Naive B cell (primary cell): ENCODE measurements at regions not wholly inside any gene's neighbourhood (a gene's known extent, or its start where the extent isn't known, plus 50 kb on each side); places are given as distances from the start of the nearest gene placed in this dataset.
"Not testable (repeated sequence)": the region's sequence is repeated elsewhere in the genome, so short reads cannot be mapped to it uniquely, and the experiment has no call there.

Experiments used
- ATAC-seq, 2 donors: fragments of 150-1000 bp; cut with Tn5 transposase; 2 replicates each; pipeline ENCODE4 v1.10.0; 2021; ENCODE audit warnings: low read depth in 2 of 2, mild to moderate bottlenecking in 2 of 2, moderate library complexity in 2 of 2
- DNase-seq: peaks from one replicate; pipeline ENCODE4 v3.0.0; 2022
- H3K27ac Mint-ChIP-seq, 6 donors: one replicate each; pipeline ENCODE4 v1.8.0; 2020 to 2022; ENCODE audit warnings: mild to moderate bottlenecking in 6 of 6, mixed read lengths in 6 of 6, moderate library complexity in 5 of 6, inconsistent platforms in 2 of 6
- H3K27me3 Mint-ChIP-seq, 3 donors: one replicate each; pipeline ENCODE4 v1.8.0; 2021 to 2022; ENCODE audit warnings: mixed read lengths in 3 of 3, mild to moderate bottlenecking in 1 of 3
- H3K36me3 Mint-ChIP-seq, 2 donors: one replicate each; pipeline ENCODE4 v1.8.0; 2020 to 2022; ENCODE audit warnings: mixed read lengths in 2 of 2, inconsistent platforms in 1 of 2, mild to moderate bottlenecking in 1 of 2
- H3K4me1 Mint-ChIP-seq, 3 donors: one replicate each; pipeline ENCODE4 v1.8.0; 2020 to 2022; ENCODE audit warnings: mixed read lengths in 3 of 3, inconsistent platforms in 1 of 3, mild to moderate bottlenecking in 1 of 3, moderate library complexity in 1 of 3
- H3K4me3 Mint-ChIP-seq, 8 donors: one replicate each; pipeline ENCODE4 v1.8.0; 2020 to 2022; ENCODE audit warnings: mild to moderate bottlenecking in 8 of 8, mixed read lengths in 8 of 8, moderate library complexity in 8 of 8, inconsistent platforms in 2 of 8
- H3K9me3 Mint-ChIP-seq, 7 donors: one replicate each; pipeline ENCODE4 v1.8.0; 2020 to 2022; ENCODE audit warnings: mixed read lengths in 7 of 7, mild to moderate bottlenecking in 5 of 7, inconsistent platforms in 2 of 7, moderate library complexity in 1 of 7

- Mint-ChIP-seq H3K36me3 (no peaks in the 10 kb centered on the region), H3K4me1 (no peaks in the 10 kb centered on the region), H3K4me3 (no peak overlapping the region), H3K27ac (no peak overlapping the region), H3K9me3 (peaks cover 5 to 15% (median 12%) of the 10 kb centered on the region in 7 donors), H3K27me3 (no peaks in the 10 kb centered on the region)
- ATAC-seq: no peak
- DNase-seq: no peak
Observed at GRCh38 chr4:60359746-60360367, 840.3 kb upstream of the ADGRL3 start.

GRCh38 chr4:60365176-60365575, 835.0 kb upstream of the ADGRL3 start:
- ATAC-seq (no peak), DNase-seq (no peak)
- Mint-ChIP-seq H3K27me3 (no peaks in the 10 kb centered on the region), H3K4me1 (no peaks in the 10 kb centered on the region), H3K27ac (no peak overlapping the region), H3K9me3 (peaks cover 1 to 16% (median 6%) of the 10 kb centered on the region in 7 donors), H3K4me3 (no peak overlapping the region), H3K36me3 (no peaks in the 10 kb centered on the region)

DNA sequence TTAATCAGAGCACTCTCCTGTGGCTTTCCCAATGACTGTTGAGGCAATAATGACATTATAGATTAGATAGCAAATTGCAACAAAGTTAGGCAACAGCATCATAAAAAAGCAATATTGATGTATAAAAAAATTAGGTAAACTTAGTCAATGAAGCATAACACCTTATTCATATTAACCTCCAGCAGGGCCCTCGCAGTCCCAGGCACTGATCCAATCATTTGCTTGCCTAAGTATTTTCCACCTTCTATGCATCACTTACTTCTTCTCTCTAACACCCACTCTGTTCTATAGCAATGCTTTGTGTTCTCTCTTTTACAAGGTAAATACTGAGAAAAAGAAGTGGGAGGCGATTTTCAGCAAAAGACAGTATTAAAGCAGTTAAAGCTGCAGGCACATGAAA, 833.5 kb upstream of the ADGRL3 start:
- DNase-seq (no peak), ATAC-seq (no peak)
- H3K9me3 Mint-ChIP-seq: peaks cover 0 to 16% (median 6%) of the 10 kb centered on the region in 7 donors
- no peaks in the 10 kb centered on the region for H3K4me1 Mint-ChIP-seq
- H3K4me3 Mint-ChIP-seq: no peak overlapping the region
- H3K27ac Mint-ChIP-seq: no peak overlapping the region
- no peaks in the 10 kb centered on the region for H3K27me3 Mint-ChIP-seq
- no peaks in the 10 kb centered on the region for H3K36me3 Mint-ChIP-seq

DNA sequence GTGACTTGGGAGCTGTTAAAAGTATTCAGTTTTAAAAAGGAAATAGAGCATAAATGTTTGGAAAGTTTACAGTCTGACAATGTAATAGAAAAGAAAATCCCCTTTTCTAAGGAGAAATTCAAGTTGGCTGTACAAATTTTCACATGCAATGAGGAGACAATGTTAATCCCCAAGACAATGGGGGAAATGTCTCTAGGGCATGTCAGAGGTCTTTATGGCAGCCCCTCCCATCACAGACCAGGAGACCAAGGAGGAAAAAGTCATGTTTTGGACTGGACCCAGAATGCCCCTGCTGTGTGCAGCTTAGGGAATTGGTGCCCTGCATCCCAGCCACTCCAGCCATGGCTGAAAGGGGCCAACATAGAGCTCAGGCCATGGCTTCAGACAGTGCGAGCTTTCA, 831.1 kb upstream of the ADGRL3 start:
- Mint-ChIP-seq H3K27me3 (no peaks in the 10 kb centered on the region), H3K27ac (no peak overlapping the region), H3K4me3 (no peak overlapping the region), H3K36me3 (no peaks in the 10 kb centered on the region), H3K9me3 (peaks cover 0 to 15% (median 3%) of the 10 kb centered on the region in 7 donors), H3K4me1 (no peaks in the 10 kb centered on the region)
- ATAC-seq (no peak), DNase-seq (no peak)

DNA sequence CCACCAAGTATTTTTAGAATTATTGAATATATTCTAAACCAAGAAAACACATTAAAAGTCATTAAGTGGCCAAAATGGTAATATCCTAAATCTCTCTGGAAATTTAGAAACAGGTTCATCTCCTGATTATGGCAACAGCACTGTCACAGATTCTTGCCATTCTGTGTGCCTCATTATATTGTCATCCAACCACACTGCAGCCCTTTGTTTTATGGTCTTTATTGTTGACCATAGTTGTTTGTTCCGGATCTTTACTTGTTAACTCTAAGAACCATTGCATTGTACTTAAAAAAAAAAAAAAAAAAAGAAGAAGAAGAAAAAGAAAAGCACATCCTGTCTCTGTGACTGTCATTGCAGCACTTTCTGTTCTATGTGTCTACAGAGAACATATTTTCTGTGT, 822.1 kb upstream of the ADGRL3 start:
- Mint-ChIP-seq H3K4me1 (no peaks in the 10 kb centered on the region), H3K27ac (no peak overlapping the region), H3K4me3 (no peak overlapping the region), H3K27me3 (no peaks in the 10 kb centered on the region), H3K36me3 (no peaks in the 10 kb centered on the region), H3K9me3 (peaks cover 0 to 15% (median 2%) of the 10 kb centered on the region in 7 donors)
- no peak for DNase-seq
- ATAC-seq: no peak

- no peak for DNase-seq
- ATAC-seq: no peak
- Mint-ChIP-seq H3K36me3 (no peaks in the 10 kb centered on the region), H3K27ac (no peak overlapping the region), H3K9me3 (peaks cover 0 to 9% (median 2%) of the 10 kb centered on the region in 7 donors), H3K4me1 (no peaks in the 10 kb centered on the region), H3K4me3 (no peak overlapping the region), H3K27me3 (no peaks in the 10 kb centered on the region)
Observed at GRCh38 chr4:60384516-60384915, 815.6 kb upstream of the ADGRL3 start.

DNA sequence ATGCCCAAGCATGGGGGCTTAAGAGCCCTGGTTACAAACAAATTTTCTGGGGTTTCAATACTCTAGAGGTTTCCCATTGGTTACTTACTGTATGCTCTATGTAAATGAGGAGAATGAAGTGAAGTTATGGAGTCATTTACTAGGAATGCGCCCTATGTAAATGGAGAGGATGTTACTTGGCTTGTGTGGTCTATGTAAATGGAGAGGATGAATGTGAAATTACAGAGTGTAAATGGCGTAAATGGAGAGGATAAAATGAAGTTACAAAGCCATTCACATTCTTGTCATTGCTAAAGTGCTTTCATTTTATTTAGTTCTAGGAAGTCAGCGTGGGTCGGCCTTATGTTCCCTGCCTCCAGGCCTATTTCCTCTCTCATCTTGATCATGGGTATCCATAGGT, 810.5 kb upstream of the ADGRL3 start:
- peaks cover 3 to 9% (median 5%) of the 10 kb centered on the region in 7 donors for H3K9me3 Mint-ChIP-seq
- H3K27ac Mint-ChIP-seq: peak overlapping the region in 1 of 6 donors; percentile 4
- no peaks in the 10 kb centered on the region for H3K4me1 Mint-ChIP-seq
- no peak for ATAC-seq
- no peaks in the 10 kb centered on the region for H3K36me3 Mint-ChIP-seq
- DNase-seq: no peak
- H3K27me3 Mint-ChIP-seq: no peaks in the 10 kb centered on the region
- no peak overlapping the region for H3K4me3 Mint-ChIP-seq

GRCh38 chr4:60396341-60397049, 803.6 kb upstream of the ADGRL3 start:
- Mint-ChIP-seq H3K36me3 (no peaks in the 10 kb centered on the region), H3K4me1 (no peaks in the 10 kb centered on the region), H3K4me3 (no peak overlapping the region), H3K27ac (no peak overlapping the region), H3K9me3 (peaks cover 2 to 22% (median 9%) of the 10 kb centered on the region in 7 donors), H3K27me3 (no peaks in the 10 kb centered on the region)
- no peak for DNase-seq
- ATAC-seq: no peak

GRCh38 chr4:60400593-60400992, 799.5 kb upstream of the ADGRL3 start:
- H3K4me3 Mint-ChIP-seq: no peak overlapping the region
- H3K9me3 Mint-ChIP-seq: peaks cover 0 to 17% (median 7%) of the 10 kb centered on the region in 7 donors
- no peaks in the 10 kb centered on the region for H3K36me3 Mint-ChIP-seq
- DNase-seq (no peak), ATAC-seq (no peak)
- no peak overlapping the region for H3K27ac Mint-ChIP-seq
- no peaks in the 10 kb centered on the region for H3K4me1 Mint-ChIP-seq
- no peaks in the 10 kb centered on the region for H3K27me3 Mint-ChIP-seq

DNA sequence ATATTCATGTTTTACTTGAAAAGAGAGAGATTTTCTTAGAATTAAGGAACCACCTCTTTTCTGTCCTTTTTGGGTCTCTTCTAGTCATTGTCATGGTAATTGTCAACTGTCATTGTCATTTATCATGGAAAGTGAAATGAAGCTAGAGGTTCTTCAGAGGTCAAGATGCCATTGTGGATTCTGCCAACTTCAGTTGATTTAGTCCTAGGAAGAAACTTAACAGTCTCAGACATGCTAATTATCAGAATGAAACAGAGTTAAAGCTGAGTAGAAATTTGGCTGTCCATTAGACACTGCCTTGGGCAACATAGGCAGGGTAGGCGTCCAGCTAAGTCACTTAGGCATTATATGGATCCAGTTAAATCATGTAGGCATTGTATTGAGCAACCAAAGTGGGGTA, 796.1 kb upstream of the ADGRL3 start:
- H3K27ac Mint-ChIP-seq: no peak overlapping the region
- H3K9me3 Mint-ChIP-seq: peaks cover 0 to 8% (median 5%) of the 10 kb centered on the region in 7 donors
- H3K27me3 Mint-ChIP-seq: no peaks in the 10 kb centered on the region
- no peaks in the 10 kb centered on the region for H3K36me3 Mint-ChIP-seq
- H3K4me3 Mint-ChIP-seq: no peak overlapping the region
- ATAC-seq (no peak), DNase-seq (no peak)
- H3K4me1 Mint-ChIP-seq: no peaks in the 10 kb centered on the region

DNA sequence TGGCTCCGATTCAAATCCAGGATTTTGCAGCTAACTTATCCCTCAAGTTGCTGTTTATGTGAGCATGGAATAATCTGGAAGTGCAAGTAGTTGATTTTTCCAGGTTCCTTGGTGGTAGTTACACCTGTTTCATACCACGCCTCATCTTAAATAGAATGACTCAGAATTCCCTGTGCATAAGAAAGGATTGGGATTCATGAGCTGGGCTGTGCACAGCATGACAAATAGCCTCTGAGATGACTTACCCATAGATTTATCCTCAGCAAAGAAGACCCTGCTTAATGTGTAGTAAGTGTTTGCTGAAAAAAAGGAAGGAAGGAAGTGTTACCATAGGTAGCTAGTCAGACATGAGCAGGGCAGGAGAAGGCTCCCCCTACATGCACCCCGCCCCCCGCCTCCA, 777.7 kb upstream of the ADGRL3 start:
- H3K4me1 Mint-ChIP-seq: no peaks in the 10 kb centered on the region
- no peak overlapping the region for H3K27ac Mint-ChIP-seq
- H3K9me3 Mint-ChIP-seq: peaks cover 0 to 16% (median 7%) of the 10 kb centered on the region in 7 donors
- DNase-seq (no peak), ATAC-seq (no peak)
- peaks cover 0 to 6% of the 10 kb centered on the region in 2 donors for H3K36me3 Mint-ChIP-seq
- no peak overlapping the region for H3K4me3 Mint-ChIP-seq
- H3K27me3 Mint-ChIP-seq: no peaks in the 10 kb centered on the region

- ATAC-seq, H3K36me3 Mint-ChIP-seq, H3K4me1 Mint-ChIP-seq, H3K27ac Mint-ChIP-seq, H3K4me3 Mint-ChIP-seq, H3K27me3 Mint-ChIP-seq, DNase-seq: not testable (repeated sequence)
- peaks cover 0 to 12% (median 2%) of the 10 kb centered on the region in 7 donors for H3K9me3 Mint-ChIP-seq
Observed at GRCh38 chr4:60423573-60424184, 776.4 kb upstream of the ADGRL3 start.

DNA sequence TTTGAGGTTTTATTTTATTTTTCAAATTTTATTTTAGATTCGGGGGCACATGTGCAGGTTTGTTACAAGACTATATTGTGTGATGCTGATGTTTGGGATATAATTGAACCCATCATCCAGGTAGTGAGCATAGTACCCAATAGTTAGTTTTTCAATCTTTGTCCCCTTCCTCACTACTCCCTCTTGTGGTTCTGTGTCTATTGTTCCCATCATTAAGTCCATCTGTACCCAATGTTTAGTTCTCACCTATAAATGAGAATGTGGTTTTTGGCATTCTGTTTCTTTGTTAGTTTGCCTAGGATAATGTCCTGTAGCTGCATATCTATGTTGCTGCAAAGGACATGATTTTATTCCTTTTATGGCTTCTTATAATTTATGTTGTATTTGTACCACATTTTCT, 767.2 kb upstream of the ADGRL3 start:
- Mint-ChIP-seq H3K4me3 (no peak overlapping the region), H3K36me3 (no peaks in the 10 kb centered on the region), H3K27me3 (no peaks in the 10 kb centered on the region), H3K9me3 (peaks cover 0 to 12% (median 3%) of the 10 kb centered on the region in 7 donors), H3K4me1 (no peaks in the 10 kb centered on the region), H3K27ac (no peak overlapping the region)
- DNase-seq (no peak), ATAC-seq (no peak)

DNA sequence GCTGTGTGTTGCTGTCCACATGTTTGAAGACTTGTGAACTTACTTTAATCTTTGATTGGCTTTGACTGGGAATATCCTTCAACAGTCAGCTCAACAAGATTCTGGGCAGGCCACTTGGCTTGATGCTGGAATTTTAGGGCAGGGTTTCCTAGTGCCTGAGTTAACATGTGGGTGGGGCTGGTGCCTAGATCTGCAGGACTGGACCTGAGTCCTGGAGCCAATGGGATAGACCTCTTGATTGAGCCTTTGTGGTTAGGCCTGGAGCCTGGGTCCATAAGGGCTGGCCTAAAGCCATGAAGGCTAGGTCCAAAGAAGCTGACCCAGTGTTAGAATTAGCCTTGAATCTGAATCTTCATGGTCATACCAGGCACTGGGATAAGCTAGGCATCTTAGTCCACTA, 757.1 kb upstream of the ADGRL3 start:
- H3K4me3 Mint-ChIP-seq: no peak overlapping the region
- DNase-seq (no peak), ATAC-seq (no peak)
- H3K9me3 Mint-ChIP-seq: peaks cover 0 to 12% (median 9%) of the 10 kb centered on the region in 7 donors
- H3K27ac Mint-ChIP-seq: no peak overlapping the region
- H3K36me3 Mint-ChIP-seq: no peaks in the 10 kb centered on the region
- H3K4me1 Mint-ChIP-seq: no peaks in the 10 kb centered on the region
- no peaks in the 10 kb centered on the region for H3K27me3 Mint-ChIP-seq
